NCI-H345 (cell line): ENCODE measurements at regions not wholly inside any gene's neighbourhood (a gene's known extent, or its start where the extent isn't known, plus 50 kb on each side); places are given as distances from the start of the nearest gene placed in this dataset.

Experiments
- DNase-seq: peaks from one replicate; lab custom pipeline; 2025; lab: John Stamatoyannopoulos, UW

- no peak for DNase-seq
These were observed 1610.0 kb downstream of the BRINP3 start for GRCh38 chr1:188867614-188868013.

GRCh38 chr1:188871164-188871563 lies 1606.5 kb downstream of the BRINP3 start:
- DNase-seq: no peak

GRCh38 chr1:188872376-188872775 lies 1605.3 kb downstream of the BRINP3 start:
- DNase-seq: no peak

- DNase-seq: no peak
These were observed 1600.0 kb downstream of the BRINP3 start for GRCh38 chr1:188877668-188878067.

- no peak for DNase-seq
These were observed 1589.3 kb downstream of the BRINP3 start for GRCh38 chr1:188888386-188888785.

- DNase-seq: no peak
These were observed 1588.5 kb downstream of the BRINP3 start for GRCh38 chr1:188889166-188889565.

- no peak for DNase-seq
These were observed 1585.7 kb downstream of the BRINP3 start for GRCh38 chr1:188891958-188892357.

- no peak for DNase-seq
These were observed 1582.1 kb downstream of the BRINP3 start for GRCh38 chr1:188895611-188896010.

- DNase-seq: no peak
These were observed 1574.4 kb downstream of the BRINP3 start for GRCh38 chr1:188903241-188903640.

- DNase-seq: no peak
These were observed 1573.5 kb downstream of the BRINP3 start for GRCh38 chr1:188904201-188904600.

- DNase-seq: no peak
These were observed 1570.6 kb downstream of the BRINP3 start for GRCh38 chr1:188906921-188907641.

GRCh38 chr1:188930382-188930781 lies 1547.3 kb downstream of the BRINP3 start:
- DNase-seq: no peak

- DNase-seq: no peak
These were observed 1546.2 kb downstream of the BRINP3 start for GRCh38 chr1:188931506-188931905.

- DNase-seq: no peak
These were observed 1539.6 kb downstream of the BRINP3 start for GRCh38 chr1:188937965-188938551.

GRCh38 chr1:188941986-188942385 lies 1535.7 kb downstream of the BRINP3 start:
- DNase-seq: no peak

GRCh38 chr1:188949701-188950100 lies 1528.0 kb downstream of the BRINP3 start:
- DNase-seq: no peak

- no peak for DNase-seq
These were observed 1519.1 kb downstream of the BRINP3 start for GRCh38 chr1:188958461-188959115.

- no peak for DNase-seq
These were observed 1490.8 kb downstream of the BRINP3 start for GRCh38 chr1:188986745-188987417.

- no peak for DNase-seq
These were observed 1489.1 kb downstream of the BRINP3 start for GRCh38 chr1:188988589-188988988.

GRCh38 chr1:188991221-188991930 lies 1486.3 kb downstream of the BRINP3 start:
- no peak for DNase-seq

- no peak for DNase-seq
These were observed 1469.8 kb downstream of the BRINP3 start for GRCh38 chr1:189007824-189008223.

- DNase-seq: no peak
These were observed 1456.1 kb downstream of the BRINP3 start for GRCh38 chr1:189021577-189021976.
